Activated CD8-positive, alpha-beta memory T cell treated with anti-CD3 and anti-CD28 coated beads for 36 hours (primary cell): ENCODE measurements at regions not wholly inside any gene's neighbourhood (a gene's known extent, or its start where the extent isn't known, plus 50 kb on each side); places are given as distances from the start of the nearest gene placed in this dataset.

Experiments used
- CTCF ChIA-PET: fragments of 350-600 bp; sonication (Branson Sonifier 250); formaldehyde crosslinking; loops from one replicate; lab custom pipeline; 2021; ENCODE audit warnings: antibody characterized with exemption; lab: Charles Lee
- POLR2A ChIA-PET: fragments of 350-600 bp; sonication (Branson Sonifier 250); formaldehyde crosslinking; loops from one replicate; lab custom pipeline; 2021; ENCODE audit warnings: antibody characterized with exemption; lab: Charles Lee

DNA sequence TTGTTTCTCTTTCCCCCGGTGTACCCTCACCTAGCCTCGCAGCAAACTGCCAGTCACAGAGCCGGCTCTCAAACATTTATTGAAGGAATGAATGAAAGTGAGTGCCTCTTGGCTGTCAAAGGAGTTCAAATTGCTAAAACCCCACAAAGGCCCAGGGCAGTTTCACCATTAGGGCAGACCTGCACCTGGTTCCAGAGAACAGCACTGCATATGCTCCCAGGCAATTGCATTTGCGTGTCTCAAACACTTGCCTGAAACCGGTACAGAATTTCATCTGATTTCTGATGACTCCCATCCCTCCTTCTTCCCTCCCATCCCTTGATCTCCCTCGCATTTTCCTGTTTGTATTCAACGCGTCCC, 165.6 kb upstream of the ZNF462 start:
- CTCF ChIA-PET: no interaction called here
- POLR2A ChIA-PET: no interaction called here

DNA sequence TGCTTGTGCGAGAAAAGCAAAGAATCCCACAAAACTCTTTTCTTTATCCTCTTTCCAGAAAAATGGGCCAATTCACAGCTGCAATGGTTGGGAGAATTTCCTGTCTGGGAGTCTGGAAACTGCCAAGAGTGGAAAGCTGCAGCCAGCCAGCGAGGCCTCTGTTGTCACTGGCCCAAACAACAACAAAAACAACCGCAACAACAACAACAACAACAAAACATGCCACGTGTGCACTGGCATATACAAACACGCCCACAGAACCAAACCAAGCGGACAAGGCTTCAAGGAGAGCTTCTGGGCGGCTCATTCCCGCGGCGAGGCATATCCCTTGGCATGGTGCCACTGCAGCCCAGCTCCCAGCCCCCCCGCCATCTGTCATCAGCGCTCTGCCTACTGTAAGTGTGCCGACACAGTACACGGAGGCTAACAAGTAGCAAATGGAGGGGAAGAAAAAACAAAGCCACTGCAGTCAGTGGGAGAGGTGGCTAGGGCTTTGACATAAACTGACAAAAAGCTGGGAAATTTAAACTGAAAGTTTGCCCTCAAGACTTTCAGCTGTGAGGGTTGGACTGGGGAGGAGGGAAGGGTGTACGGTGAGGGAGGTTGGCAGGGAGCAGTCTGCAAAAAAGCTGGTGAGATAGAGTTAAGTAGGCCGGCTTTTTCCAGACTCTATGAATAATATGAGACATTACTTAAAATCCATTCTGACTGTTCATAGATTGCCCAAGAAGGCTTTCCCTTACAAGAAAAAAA, 165.0 kb upstream of the ZNF462 start:
- ChIA-PET CTCF (no interaction called here), POLR2A (no interaction called here)

DNA sequence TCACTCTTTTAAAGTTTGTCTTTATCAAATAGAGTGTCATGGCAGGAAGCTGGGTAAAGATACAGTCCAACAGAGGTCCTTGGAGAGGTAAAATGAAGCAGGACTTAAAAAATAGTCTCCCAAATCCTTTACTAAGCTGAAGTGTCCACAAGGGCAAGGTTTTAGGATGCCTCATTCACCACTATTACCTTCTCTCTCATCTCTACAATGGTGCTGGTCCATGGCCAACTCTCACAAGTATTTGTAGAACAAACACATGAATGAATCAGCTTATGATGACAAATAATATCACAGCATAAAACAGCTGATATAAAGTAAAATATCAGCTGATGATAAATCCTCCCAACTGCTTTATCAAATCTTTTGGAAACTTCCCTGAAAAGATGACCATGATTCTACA, 162.3 kb upstream of the ZNF462 start:
- ChIA-PET POLR2A (no interaction called here), CTCF (no interaction called here)

DNA sequence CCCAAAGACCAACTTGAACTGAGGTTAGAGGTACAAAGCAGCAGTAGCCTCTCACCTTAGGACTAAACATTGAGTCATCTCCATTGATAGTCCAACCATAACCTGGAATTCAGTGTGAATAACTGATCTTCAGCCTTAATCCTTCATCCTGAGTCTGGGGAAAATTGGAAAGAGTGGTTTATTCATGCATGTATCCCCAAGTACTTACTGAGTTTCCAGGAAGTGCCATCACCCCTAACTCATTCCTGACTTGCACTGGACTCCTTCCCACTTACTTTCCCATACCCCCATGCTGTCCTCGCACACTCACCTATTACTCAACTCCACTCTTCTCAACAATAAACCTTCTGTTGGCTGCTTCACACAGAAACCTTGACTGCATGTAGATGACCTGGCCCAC, 161.4 kb upstream of the ZNF462 start:
- CTCF ChIA-PET: no interaction called here
- POLR2A ChIA-PET: no interaction called here

DNA sequence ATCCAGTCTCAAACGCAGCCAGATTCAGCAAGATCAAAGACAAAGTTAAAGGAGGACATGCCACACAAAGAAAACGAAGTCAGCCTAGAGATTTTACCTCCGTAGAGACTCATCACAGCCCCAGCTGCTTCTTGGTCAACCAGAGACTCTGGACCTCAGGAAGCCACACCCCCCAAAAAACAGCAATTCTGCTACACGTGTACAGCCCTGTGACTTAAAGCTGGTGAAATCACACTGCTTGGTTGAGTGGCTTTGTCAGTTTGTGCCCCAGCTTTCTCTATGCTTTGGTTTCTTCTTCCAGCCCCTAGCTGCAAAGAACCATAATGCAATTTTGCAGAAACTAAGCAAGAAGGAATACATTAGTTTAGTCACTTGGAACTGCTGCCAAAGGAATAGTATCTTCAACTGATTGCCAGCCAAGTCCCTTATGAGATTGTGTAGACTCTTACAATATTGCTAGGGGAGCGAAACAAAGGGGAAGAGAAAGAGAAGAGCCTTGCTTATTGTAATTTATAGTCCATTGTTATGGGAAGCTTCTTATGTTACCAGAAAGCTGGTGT, 158.8 kb upstream of the ZNF462 start:
- ChIA-PET POLR2A (no interaction called here), CTCF (no interaction called here)

DNA sequence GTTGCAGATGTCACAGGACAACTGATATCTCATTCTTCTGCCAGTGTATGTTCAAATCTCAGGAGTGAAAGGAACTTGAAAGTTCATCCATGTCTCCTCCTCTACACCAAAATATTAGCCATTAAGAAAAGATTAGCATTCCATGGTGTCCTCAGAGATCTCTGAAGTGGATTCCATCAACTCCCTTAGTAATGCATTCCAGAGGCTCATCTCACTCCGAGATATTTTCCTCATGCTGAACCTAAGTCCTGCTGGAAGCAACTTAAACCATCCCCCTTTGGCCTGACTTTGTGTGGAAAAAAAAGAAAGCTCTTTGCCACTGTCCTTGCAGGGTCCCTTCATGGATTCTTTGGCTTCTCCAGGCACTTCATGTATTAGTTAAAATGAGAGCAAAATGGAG, 155.7 kb upstream of the ZNF462 start:
- POLR2A ChIA-PET: no interaction called here
- CTCF ChIA-PET: no interaction called here

DNA sequence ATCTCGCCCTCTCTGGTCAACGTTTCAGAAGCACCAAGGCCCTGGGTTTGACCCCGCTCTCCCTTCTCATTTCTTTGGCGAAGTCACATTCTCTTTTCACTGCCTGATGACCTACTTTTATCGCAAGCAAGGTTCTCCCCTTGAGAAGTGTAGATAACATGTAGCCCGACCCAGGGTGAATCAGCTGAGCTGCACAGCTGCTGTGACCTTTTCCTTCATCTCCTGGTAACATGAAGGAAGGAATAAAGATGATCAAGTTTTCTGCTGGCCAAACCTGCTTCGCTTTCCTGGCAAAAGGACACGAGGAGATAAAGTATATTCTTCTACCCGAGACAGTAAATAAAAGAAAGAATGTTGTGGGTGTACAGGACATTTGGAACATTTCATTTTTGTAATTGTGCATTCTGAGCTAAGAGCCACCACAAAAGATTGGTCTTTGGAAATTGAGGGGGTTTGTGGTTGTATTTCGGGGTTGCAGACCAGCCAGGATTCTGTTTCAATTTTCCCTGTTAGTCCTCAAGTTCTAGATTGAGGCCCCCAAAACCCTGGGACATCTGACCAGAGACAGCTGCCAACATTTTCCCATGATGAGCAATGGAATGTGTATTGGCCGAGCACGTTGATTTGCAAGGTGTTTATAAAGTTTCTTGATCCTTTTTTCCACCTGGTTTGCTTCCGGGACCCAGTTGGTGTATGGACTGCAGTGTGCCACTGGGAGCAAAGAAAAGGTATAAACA, 155.1 kb upstream of the ZNF462 start:
- POLR2A ChIA-PET: no interaction called here

DNA sequence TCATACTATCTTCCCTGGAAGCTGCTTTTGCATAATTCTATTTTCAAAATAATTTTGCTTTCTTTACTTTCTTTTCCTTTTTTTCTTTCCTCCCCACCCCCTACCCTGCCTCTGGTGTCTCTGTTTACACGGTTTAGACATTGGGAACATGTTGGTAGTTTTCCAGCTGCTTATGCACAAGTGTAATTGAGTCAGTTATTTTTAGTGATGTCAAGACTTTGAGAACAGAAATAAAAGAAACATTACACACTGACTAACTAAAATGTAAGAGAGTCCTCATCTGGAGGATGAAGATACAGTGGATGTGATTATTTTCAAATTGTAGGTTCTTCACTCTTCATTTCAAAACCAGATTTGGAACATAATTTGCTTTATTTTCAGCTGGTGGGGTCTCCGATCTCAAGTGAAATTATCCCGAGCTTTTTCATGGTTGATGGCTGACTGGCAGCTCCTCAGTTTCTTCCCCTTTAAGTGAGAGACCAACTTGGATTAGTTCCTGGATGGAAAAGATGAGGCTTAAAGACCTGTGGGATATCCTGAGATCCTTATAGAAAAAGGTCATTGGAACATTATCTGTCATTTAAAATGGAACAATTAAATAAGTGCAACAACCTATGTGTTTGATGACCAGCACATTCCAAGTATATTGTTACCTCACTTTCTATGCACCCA, 154.4 kb upstream of the ZNF462 start:
- ChIA-PET CTCF (no interaction called here), POLR2A (no interaction called here)

More for the DNA sequence above, 155.1 kb upstream of the ZNF462 start:
- CTCF ChIA-PET: no interaction called here

DNA sequence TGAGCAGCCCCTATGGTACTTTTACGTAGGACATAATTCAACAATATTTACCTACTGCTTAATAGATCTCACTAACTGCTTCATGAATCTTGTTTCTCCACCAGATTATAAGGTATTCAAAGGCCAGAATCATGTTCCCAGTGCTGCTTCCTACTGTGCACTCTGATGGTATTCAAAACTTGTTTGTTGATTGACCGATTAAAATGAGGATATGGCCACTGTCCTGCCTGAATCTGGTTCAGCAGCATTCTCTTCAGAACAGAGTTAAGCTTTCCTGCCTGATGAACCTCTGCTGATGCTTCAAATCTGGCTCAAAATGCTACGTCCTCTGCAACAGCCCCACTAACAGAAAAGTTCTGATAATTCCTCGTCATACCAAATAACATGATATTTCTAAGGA, 150.7 kb upstream of the ZNF462 start:
- POLR2A ChIA-PET: no interaction called here
- CTCF ChIA-PET: no interaction called here

DNA sequence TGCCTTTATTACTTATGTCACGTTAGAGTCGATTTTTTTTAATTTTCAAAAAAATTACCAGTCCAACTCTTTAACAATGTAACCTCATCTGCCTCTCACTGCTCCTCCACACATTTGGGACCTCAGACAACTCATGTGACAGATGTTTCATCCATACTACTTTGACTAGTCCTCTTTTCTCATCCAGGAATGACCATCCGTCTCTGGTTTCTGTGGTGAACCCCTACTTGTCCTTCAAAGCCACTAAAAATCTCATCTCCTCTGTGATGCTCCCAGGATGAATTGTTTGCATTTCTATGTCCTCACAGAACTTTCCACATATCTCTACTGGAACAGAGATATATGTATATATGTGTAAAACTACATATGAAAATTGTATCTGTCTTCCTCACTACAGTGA, 149.8 kb upstream of the ZNF462 start:
- ChIA-PET CTCF (no interaction called here), POLR2A (no interaction called here)

DNA sequence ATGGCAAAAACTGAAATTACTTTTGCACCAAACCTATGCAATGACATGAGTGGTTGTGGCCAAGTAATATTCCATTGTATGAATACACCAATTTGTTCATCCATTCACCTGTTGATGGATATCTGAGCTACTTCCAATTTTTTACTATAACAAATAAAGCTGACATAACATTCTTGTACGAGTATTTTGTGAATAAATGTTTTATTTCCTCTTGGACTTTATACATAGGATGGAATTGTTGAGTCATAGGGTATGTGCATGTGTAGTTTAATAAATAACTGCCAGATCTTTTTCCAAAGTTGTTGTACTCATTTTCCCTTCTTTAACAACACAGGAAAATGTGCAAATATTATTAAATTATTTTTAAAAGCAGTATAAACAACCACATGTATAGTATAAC, 146.1 kb upstream of the ZNF462 start:
- POLR2A ChIA-PET: no interaction called here
- CTCF ChIA-PET: no interaction called here

DNA sequence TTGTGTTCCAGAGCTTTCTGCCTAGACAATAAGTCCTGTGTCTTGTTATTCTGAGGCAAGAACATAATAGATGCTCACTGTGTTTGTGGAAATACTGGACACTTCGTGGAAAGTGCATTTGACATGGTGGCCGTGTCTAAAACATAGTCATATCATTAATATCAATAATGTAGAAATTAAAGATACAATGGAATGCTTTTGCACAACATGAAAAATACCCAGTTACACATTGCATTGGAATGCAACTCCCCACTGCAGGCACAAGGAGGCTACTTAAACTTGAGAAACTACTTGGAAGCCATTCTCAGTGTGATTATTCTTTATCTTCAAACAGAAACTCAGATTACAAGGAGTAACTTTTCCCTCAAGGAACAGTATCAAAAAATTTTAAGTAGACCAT, 145.3 kb upstream of the ZNF462 start:
- POLR2A ChIA-PET: no interaction called here
- CTCF ChIA-PET: no interaction called here

DNA sequence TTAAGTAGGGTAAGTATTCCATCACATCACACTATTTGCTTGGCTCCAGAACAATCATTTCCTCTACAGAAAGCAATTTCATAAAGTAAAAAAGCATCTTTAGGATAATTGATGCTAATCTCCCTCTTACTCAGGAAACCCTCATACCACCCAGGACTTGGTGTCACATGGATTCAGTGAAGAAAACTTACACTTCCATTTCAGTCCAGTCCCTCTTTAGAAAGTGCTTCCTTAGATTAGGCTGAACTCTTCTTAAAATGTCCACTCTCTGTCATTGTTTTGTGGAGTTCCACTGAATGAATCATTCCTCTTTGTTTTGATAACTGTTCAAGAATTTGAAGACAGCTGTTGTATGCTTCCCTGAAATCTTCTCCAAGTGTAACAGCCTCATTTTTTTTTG, 144.0 kb upstream of the ZNF462 start:
- CTCF ChIA-PET: no interaction called here
- POLR2A ChIA-PET: no interaction called here

DNA sequence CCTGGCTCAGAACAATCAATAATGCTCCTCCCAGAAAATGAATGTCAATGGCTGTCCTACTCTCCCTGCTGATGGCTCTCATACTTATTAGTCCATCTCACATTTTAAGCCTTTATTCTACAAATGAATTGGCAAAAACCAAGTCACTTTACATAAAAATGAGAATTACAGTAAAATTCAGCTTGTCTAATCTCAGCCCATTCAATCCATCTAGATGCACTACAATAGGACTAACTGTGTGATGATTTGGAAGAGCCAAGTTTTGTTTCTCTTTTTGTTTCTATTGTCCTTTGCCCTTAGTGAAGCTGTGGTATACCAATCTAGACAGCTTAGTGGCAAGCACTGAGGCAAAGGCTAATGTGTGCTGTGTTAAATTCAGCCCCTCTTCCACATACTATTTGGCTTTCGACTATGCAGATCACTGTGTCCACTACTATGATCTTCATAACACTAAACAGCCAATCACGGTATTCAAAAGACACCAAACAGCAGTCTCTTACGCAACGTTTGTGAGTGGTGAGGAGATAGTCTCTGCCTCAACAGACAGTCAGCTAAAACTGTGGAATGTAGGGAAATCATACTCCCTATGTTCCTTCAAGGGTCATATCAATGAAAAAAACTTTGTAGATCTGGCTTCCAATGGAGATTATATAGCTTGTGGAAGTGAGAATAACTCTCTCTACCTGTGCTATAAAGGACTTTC, 140.8 kb upstream of the ZNF462 start:
- CTCF ChIA-PET: no interaction called here

DNA sequence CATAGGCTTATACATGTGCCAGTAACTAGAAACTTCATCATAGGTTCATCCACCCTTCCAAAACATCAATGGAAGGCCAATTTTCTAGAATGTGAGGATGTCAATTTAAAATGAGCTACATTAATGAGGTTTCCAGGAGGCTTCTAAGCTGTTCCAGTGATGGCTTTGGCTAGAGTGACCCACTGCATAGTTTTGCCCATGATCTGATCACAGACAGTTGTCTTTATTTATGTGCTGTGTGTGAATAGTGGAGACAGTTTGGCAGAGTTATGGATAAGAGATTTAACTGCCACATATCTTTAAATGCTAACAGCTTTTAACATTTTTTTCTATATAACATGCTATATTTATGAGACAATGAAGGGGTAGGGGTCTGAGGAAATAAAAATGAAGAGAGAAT, 139.0 kb upstream of the ZNF462 start:
- ChIA-PET CTCF (no interaction called here), POLR2A (no interaction called here)

More for the DNA sequence above, 140.8 kb upstream of the ZNF462 start:
- POLR2A ChIA-PET: no interaction called here

DNA sequence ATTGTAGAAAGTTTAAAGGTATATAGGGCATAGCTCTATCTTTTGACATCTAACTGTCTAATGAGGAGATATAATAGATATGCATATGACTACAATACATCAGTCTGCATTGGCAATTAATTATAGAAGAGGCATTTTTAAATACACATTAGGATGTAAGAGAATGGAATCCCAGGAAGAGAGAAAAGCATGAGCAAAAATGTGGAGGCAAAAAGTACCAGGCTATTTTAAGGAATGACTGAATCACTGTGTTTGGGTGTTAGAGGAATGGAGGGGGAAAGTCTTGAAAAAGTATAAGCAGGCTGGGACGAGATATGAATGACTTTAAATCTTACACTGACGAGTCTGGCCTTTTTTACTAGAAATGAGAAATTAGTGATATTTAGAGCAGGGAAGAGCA, 138.4 kb upstream of the ZNF462 start:
- POLR2A ChIA-PET: no interaction called here
- CTCF ChIA-PET: no interaction called here

DNA sequence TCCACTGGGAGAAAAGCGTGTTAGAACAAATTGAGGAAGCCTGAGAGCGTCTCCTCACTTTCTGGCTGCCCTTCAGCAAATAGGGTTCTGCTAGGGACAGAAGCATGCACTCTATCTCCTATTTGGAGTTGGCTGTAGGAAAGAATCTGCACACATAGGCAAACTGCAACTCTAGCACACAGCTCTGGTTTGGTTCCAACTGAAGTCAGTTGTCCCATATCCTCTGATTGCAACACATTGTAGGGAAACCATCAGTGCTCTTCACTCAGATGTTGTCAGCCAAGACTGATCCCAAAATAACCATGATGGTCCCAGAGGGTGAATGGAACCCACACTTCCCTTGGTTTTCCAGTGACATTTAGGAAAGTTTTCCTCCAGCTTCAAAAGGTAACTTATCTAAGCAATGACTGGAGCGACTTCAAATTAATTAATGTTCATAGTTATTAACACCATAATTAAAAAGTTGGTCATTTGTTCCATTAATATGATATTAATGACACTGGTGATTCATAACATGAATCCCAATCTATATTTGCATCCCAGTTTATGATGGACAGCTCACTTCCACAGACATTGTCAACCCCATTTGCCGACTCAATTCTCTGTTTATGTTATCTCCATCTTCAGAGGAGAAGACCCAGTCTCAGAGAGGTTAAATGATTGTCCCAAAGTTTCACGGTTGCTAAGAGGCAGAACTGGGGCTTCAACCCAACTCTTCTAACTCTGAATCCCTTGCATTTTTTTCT, 136.7 kb upstream of the ZNF462 start:
- ChIA-PET CTCF (no interaction called here), POLR2A (no interaction called here)

DNA sequence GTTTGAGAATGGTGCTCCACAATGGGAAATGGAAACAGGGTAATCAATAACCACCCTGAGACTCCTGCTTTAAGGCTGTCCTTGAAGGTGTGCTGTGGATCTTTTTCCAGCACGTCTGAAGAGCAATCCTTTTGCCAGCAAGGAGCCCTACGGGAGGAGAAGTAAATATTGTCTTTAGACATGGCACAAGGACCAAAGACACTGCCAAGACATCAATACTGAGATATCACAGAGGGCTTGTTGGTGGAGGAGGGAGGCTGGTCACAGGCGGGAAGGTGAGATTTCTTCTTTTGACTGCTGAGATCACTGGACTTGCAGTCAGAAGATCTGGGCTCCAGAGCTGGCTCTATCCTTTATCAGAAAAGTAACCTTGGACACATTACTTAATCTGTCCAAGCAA, 135.0 kb upstream of the ZNF462 start:
- CTCF ChIA-PET: no interaction called here
- POLR2A ChIA-PET: no interaction called here

DNA sequence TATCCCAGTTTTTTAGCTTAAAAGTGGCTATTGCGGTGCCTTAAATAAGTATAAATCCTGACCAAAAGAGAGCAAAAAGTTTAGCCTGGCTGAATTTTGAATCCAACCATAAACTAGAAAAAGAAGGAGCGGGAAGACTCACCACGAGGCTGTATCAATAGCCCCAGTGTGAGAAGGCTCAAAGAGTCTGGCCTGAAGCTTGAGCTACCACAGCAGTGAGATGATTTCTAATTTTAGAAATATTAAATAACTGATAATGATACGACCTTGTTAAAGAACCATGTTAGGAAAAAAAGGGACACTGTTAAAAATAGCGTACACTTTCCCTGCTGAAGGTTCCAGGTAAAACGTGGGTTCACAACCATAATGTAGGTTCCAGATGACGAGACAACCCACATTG, 134.1 kb upstream of the ZNF462 start:
- ChIA-PET POLR2A (no interaction called here), CTCF (no interaction called here)
